IPS-NIHi11 (cell line): ENCODE measurements at regions not wholly inside any gene's neighbourhood (a gene's known extent, or its start where the extent isn't known, plus 50 kb on each side); places are given as distances from the start of the nearest gene placed in this dataset.
"Not testable (repeated sequence)": the region's sequence is repeated elsewhere in the genome, so short reads cannot be mapped to it uniquely, and the experiment has no call there.

Experiments
- DNase-seq: peaks from one replicate; pipeline ENCODE4 v3.0.0; 2012; ENCODE audit warnings: mixed read lengths, low spot score

DNA sequence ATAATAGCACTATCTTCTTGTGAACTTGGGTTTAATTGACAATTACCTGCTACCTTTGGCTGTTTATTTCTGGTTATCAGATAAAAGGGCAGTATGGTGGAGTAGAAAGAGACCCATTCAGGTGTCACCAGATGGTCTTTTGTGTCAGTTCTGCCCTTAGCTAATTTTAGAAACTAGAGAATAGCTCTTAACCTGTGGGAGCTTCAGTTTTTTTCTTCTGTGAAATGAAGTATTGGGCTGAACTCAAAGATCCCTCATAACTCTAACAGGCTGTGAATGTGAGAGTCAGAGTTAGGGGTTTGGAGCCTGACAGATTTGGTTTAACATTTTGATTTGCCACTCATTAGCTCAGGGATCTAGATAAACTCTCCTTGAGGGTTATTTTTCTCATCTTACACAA, 335.2 kb downstream of the PPP1R2C start:
- DNase-seq: no peak

GRCh38 chrX:42437211-42437610, 340.8 kb downstream of the PPP1R2C start:
- no peak for DNase-seq

GRCh38 chrX:42434458-42435166, 343.4 kb downstream of the PPP1R2C start:
- no peak for DNase-seq

DNA sequence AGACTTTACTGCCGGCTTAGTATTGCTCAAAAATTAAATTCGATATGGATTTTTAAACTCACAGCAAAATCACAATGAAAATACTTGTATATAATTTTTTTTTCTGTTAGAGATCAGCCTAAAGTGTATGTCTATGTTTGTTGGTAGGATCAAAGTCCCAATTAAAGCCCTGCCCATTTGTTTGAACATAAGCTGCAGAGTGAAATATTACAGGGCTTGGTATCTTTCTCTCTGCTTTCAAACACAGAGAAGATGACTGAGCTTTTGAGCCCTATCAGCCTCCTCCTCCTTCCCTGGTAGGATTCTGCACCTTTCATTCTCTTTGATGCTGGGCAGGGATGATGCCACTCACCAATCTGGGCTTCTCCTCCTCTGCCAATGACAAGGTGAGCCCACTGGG, 345.4 kb downstream of the PPP1R2C start:
- no peak for DNase-seq

DNA sequence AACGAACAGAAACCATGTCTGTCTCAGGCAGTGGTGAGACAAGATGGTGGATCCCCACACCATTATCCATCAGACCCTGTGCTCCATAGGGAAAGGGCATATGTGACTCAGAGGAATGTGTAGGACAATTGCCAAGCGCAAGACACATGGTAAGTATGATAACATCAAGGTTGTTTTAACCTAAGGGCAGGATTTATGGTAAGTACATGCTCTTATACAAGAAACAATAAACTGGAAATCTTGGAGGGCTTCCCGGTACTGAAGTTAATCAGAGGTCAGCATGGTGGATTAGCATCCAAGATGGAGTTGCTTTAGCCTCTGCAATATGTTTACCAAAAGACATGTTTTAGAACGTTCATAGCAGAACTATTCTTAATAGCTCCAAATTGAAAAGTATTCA, 355.0 kb downstream of the PPP1R2C start:
- DNase-seq: no peak

- no peak for DNase-seq
Observed at GRCh38 chrX:42420426-42420825, 357.5 kb downstream of the PPP1R2C start.

- no peak for DNase-seq
Observed at GRCh38 chrX:42415636-42416035, 362.3 kb downstream of the PPP1R2C start.

GRCh38 chrX:42414057-42414456, 363.9 kb downstream of the PPP1R2C start:
- no peak for DNase-seq

DNA sequence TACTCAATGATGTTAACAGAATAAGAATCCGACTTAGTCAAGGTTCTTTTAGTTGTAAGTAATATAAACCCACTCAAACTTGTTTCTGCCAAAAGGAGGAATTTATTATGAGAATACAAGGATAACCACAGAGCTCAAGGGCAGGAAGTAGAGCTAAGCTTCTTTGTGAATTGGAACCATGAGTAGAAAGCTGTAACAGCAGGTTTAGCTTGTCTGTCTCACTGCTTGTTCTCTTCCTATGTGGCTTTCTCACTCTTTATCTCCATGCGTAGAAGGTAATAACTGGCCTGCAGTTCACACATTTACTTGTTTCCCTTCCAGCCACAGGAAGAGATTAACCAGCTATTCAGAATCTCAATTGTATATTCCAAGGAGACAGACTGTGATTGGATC, 378.3 kb downstream of the PPP1R2C start:
- DNase-seq: no peak

- no peak for DNase-seq
Observed at GRCh38 chrX:42398967-42399631, 378.9 kb downstream of the PPP1R2C start.

GRCh38 chrX:42396136-42396535, 381.8 kb downstream of the PPP1R2C start:
- no peak for DNase-seq

DNA sequence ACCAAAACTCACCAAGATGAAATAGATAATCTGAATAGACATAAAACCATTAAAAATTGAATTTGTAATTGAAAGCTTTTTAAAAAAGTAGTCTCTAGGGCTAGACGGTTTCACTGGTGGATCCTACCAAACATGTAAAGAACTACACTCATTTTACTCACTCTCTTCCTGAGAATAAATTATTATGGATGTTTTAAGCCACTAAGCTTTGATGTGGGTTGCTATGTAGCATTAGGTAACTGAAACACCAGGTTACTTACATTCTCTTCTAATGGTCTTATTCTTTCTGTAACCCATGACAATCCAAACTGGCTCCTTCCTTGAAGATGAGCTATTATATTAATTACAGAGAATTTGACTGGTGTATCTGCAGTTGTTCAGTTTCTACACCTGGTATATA, 385.1 kb downstream of the PPP1R2C start:
- DNase-seq: no peak

DNA sequence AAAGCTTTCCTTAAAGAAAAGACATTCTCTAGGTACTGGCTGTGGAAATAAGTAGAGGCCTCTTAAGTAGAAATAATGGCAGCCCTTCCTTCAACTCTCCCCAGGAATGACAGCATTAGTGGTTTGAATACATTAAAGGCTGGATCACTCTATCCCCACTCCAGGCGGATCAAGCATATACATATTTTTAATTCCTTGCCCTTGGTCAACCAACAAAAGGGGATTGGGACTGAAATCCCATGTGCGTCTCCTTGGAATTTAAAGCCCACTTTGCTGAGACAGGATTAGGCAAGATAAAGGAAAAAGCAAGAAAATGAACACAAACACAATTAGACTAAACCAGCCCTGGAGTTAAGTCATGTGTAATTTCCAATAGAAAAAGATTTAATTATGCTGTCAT, 391.3 kb downstream of the PPP1R2C start:
- DNase-seq: no peak

DNA sequence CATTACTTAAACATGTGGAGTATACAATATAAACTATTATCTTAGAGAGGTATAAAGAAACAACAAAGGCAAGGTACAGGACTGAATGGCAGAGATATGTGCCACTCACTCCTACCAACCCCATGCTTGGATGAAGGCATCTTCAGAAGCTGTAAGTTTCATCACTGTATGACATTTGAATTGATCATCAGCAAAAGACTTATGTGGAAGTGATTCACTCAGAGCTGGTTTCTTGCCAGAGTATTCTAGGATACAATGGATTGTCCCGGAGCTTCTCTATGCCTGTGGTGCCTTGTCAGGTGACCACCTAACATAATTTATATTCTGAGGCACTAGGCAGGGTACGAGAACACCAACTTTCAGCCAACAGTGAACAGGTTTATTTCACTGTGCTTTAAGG, 392.2 kb downstream of the PPP1R2C start:
- DNase-seq: no peak

GRCh38 chrX:42384956-42385355, 393.0 kb downstream of the PPP1R2C start:
- DNase-seq: no peak

DNA sequence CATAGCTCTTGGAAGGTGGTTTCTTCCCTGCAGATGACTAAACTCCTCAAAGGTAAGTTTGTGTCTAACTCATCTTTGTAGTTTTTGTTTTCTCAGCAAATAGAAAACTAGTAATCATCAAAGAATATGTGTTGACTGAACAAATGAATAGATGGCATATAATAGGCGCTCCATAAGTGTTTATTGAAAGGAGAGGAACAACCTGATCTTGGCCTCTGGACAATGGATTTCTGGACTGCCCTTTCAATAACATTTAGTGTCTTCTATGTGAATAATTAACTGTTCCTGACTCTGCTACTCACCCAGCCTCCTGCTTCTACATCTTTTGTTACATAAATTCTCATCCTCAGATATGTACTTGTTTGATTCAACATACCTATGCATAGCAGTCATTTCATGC, 399.1 kb downstream of the PPP1R2C start:
- no peak for DNase-seq

- DNase-seq: no peak
Observed at GRCh38 chrX:42375086-42375485, 402.9 kb downstream of the PPP1R2C start.

GRCh38 chrX:42366181-42366580, 411.8 kb downstream of the PPP1R2C start:
- no peak for DNase-seq

DNA sequence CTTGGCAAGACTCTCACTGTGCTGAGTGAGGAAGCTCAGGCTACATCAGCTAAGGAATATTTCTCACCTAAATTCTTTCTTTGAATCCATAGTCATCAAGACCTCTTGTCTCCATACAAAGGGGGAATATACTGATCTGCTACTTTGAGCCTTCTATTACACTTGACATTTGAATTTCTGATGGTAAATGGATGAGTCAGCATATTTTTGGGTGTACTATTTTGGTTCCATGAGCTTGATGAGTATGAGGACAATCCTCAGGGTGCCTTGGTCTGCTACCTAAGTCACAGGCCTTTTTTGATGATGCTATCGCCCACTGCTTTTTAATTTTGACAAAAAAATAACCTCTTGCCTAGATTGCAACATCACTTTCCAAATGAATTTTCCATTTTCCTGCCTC, 415.7 kb downstream of the PPP1R2C start:
- DNase-seq: no peak

- not testable (repeated sequence) for DNase-seq
Observed at GRCh38 chrX:42342981-42343380, 419.6 kb upstream of the CASK start.
